ENCODE measurements at regions not wholly inside any gene's neighbourhood (a gene's known extent, or its start where the extent isn't known, plus 50 kb on each side); places are given as distances from the start of the nearest gene placed in this dataset.

DNA sequence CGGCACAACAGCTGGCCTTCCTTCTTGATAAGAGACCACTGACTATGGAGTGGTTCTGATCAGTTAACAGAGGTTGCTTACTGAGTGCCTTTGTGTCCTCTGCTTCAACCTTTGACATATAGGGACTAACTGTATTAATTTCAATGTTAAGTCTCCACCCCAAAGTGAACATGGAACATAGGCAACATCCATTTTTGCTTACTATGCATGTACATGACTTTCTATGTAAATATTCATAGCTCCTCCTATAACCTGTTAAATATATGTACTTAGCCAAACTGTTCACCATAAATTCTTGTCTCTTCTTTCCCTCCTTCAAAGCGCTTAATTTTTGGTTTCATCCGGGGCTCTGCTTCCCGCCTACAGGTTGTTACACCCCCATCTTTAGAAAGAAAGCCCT lies 334.8 kb downstream of the EPM2A start:
- TF ChIP-seq, protein P1, sequence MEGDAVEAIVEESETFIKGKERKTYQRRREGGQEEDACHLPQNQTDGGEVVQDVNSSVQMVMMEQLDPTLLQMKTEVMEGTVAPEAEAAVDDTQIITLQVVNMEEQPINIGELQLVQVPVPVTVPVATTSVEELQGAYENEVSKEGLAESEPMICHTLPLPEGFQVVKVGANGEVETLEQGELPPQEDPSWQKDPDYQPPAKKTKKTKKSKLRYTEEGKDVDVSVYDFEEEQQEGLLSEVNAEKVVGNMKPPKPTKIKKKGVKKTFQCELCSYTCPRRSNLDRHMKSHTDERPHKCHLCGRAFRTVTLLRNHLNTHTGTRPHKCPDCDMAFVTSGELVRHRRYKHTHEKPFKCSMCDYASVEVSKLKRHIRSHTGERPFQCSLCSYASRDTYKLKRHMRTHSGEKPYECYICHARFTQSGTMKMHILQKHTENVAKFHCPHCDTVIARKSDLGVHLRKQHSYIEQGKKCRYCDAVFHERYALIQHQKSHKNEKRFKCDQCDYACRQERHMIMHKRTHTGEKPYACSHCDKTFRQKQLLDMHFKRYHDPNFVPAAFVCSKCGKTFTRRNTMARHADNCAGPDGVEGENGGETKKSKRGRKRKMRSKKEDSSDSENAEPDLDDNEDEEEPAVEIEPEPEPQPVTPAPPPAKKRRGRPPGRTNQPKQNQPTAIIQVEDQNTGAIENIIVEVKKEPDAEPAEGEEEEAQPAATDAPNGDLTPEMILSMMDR (conservative IDR thresholded peaks at IDR 0.05; ENCODE audit: low read depth, low read length) = no peak
- DNase-seq (ENCODE audit: low read depth) = no peak
- H3K4me3 ChIP-seq (ENCODE audit: low read depth, low read length) = no peak overlapping the region

DNA sequence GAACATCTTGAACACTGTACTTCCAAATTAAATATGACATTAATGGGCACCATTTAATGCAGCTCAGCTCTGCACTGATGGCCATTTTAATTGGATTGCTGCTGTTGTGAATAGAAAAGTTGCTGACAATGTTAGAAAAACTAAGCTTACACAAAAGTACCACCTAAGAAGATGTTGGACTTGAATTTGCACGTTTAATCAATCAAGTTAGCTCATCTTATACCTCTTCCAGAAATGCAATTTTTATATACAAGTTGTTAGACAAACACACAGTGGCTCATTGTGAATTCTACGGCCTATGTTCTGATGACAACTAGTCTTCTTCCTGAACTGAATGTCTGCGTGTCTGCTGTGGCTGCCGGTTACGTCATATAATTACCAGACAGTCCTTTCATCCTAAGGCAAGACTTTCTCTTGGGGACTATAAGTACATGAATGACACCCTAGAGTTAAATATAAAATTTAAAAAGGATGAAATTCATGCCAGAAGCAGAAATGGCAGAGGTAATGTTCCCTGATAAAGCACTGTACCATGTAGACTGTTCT lies 330.2 kb downstream of the EPM2A start:
- TF ChIP-seq, protein P1 (conservative IDR thresholded peaks at IDR 0.05; ENCODE audit: low read depth, low read length) = no peak
- H3K4me3 ChIP-seq (ENCODE audit: low read depth, low read length) = no peak overlapping the region
- no peak for DNase-seq (ENCODE audit: low read depth)

DNA sequence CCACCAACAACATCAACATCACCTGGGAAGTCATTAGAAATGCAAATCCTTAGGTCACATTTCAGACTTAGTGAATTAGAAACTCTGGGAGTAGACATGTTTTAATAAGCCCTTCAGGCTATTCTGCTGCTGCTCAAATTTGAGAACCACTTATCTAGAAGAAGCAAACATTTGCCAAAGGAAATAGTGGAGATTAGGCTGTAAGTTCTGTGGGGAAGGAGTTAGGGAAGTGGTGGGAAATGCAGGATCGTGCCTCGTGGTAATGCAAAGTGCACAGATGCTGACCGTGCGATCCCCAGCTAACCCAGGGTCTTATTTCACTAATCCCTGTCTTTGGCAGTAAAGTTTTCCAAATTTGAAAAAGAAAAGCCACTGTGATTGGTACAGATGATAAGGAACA lies 328.5 kb downstream of the EPM2A start:
- H3K4me3 ChIP-seq (ENCODE audit: low read depth, low read length) = no peak overlapping the region
- TF ChIP-seq, protein P1 (conservative IDR thresholded peaks at IDR 0.05; ENCODE audit: low read depth, low read length) = no peak
- DNase-seq (ENCODE audit: low read depth) = no peak

DNA sequence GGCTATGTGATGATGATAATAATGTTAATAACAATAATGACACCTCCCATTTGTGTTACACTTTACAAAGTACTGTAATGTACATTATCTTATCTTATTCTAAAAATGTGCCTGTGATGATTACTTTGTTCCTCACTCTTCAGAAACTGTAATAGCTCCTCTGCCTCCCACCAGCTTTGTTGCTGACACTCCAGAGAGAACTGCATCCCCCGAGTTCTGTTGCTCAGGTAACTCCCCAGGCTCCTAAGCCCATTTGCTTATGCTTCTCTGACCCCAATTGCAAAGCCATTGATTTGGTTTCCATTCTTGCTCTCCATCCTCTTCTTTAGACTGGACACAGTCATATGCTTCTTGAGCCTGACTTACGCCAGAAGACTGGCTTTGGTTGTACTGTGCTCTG lies 319.7 kb downstream of the EPM2A start:
- H3K4me3 ChIP-seq (ENCODE audit: low read depth, low read length) = no peak overlapping the region
- no peak for DNase-seq (ENCODE audit: low read depth)
- TF ChIP-seq, protein P1 (conservative IDR thresholded peaks at IDR 0.05; ENCODE audit: low read depth, low read length) = no peak

DNA sequence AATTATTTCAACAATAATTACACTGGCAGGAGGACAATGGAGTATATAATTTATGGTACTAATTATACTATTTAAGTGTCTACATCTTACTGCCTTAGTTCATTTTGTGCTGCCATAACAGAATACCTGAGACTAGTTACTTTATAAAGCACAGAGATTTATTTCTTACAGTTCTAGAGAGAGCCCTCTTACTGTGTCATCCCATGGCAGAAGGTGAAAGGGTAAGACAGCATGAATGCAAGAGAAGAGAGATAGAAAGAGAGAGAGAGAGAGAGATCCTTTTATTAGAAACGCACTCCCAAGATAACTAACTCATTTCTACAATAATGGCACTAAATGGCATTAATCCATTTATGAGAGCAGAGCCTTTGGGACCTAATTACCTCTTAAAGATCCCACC lies 314.7 kb downstream of the EPM2A start:
- no peak for DNase-seq (ENCODE audit: low read depth)
- TF ChIP-seq, protein P1 (conservative IDR thresholded peaks at IDR 0.05; ENCODE audit: low read depth, low read length) = no peak
- no peak overlapping the region for H3K4me3 ChIP-seq (ENCODE audit: low read depth, low read length)

DNA sequence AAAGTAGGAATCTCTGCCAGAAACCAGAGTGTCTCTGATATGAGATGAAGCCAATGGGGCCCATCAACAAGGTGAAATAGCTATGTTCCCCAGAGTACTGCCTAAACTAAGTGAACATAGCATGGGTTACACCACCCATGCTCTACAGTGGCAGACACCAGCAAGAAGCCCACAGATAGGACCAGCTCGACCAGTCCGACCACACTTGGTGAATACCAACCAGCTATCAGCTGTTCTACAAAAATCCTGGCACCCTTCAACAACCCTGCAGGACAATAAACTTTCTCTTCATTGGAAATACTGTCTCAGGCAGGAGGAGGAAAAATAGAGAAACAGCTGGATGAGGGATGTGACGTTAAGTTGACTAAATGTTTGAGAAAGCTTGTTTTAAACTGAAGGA lies 311.4 kb downstream of the EPM2A start:
- TF ChIP-seq, protein P1 (conservative IDR thresholded peaks at IDR 0.05; ENCODE audit: low read depth, low read length) = no peak
- no peak for DNase-seq (ENCODE audit: low read depth)
- H3K4me3 ChIP-seq (ENCODE audit: low read depth, low read length) = no peak overlapping the region

DNA sequence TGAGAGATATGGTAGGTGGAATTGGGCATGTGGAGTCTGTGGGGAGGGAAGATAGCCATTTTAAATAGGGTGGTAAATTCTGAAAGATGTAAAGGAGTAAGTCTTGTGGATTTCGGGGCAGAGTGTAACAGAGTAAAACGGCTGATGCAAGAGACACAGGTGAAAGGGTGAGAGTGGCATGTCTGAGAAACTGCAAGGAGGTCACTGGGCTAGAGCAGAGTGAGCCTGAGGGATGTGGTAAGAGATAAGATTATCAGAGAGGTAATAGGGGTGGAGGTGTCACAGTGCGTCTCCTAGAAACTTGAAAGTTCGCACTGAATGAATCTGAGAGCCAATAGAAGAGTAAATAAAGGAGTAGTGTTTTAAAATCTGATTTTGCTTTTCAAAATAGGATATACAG lies 308.1 kb downstream of the EPM2A start:
- TF ChIP-seq, protein P1 (conservative IDR thresholded peaks at IDR 0.05; ENCODE audit: low read depth, low read length) = no peak
- DNase-seq (ENCODE audit: low read depth) = no peak
- H3K4me3 ChIP-seq (ENCODE audit: low read depth, low read length) = no peak overlapping the region

Data from choroid plexus epithelial cell (primary cell).